Keratinocyte (primary cell): ENCODE measurements at regions not wholly inside any gene's neighbourhood (a gene's known extent, or its start where the extent isn't known, plus 50 kb on each side); places are given as distances from the start of the nearest gene placed in this dataset.

Experiments
- DNase-seq: peaks from one replicate; pipeline ENCODE4 v3.0.0-alpha.2; 2011; ENCODE audit warnings: low read depth, missing footprints, low spot score
- FAIRE-seq: peaks from 2 replicates; lab custom pipeline; 2011; peaks lifted over from hg19 to GRCh38; lab: Jason Lieb, UNC
- H2AFZ ChIP-seq: 2 replicates; pipeline ENCODE4 v1.6.0; 2012; ENCODE audit warnings: low read length, control low read depth, inconsistent platforms; ENCODE audit not compliant: control insufficient read depth
- H3K27ac ChIP-seq: 2 replicates; pipeline ENCODE4 v1.5.1; 2011; ENCODE audit warnings: low read length; ENCODE audit not compliant: control insufficient read depth, insufficient read depth
- H3K27me3 ChIP-seq: 3 replicates; pipeline ENCODE4 v1.6.0; 2011; ENCODE audit warnings: low read length; ENCODE audit not compliant: control insufficient read depth, insufficient read depth; ENCODE audit errors: extremely low read depth
- H3K36me3 ChIP-seq, 2 experiments: 2 replicates in 1 of 2; 3 replicates in 1 of 2; pipeline ENCODE4 v1.5.1; 2011; ENCODE audit warnings: low read length in 2 of 2, mild to moderate bottlenecking in 1 of 2; ENCODE audit not compliant: control insufficient read depth in 2 of 2, insufficient read depth in 2 of 2; ENCODE audit errors: extremely low read depth in 1 of 2
- H3K4me1 ChIP-seq: 3 replicates; pipeline ENCODE4 v1.5.1; 2011; ENCODE audit warnings: low read length; ENCODE audit not compliant: control insufficient read depth, insufficient read depth; ENCODE audit errors: extremely low read depth
- H3K4me2 ChIP-seq: 3 replicates; pipeline ENCODE4 v1.6.0; 2011; ENCODE audit warnings: low read depth, low read length; ENCODE audit not compliant: control insufficient read depth, insufficient read depth; ENCODE audit errors: extremely low read depth
- H3K4me3 ChIP-seq, 3 experiments: fragments of 200-600 bp in 1 of 3; sonication (generic) in 1 of 3; 2 replicates in 2 of 3; 3 replicates in 1 of 3; pipeline ENCODE4 v1.5.1; 2011 to 2016; ENCODE audit warnings: low read length in 3 of 3, mild to moderate bottlenecking in 3 of 3, control low read depth in 2 of 3, inconsistent platforms in 1 of 3, low read depth in 1 of 3, mixed read lengths in 1 of 3, mixed run types in 1 of 3, moderate library complexity in 1 of 3; ENCODE audit not compliant: control insufficient read depth in 2 of 3, insufficient read depth in 2 of 3; ENCODE audit errors: extremely low read depth in 1 of 3
- H3K79me2 ChIP-seq: 2 replicates; pipeline ENCODE4 v1.6.0; 2012; ENCODE audit warnings: low read length; ENCODE audit not compliant: control insufficient read depth, insufficient read depth
- H3K9ac ChIP-seq: 3 replicates; pipeline ENCODE4 v1.6.0; 2011; ENCODE audit warnings: low read length; ENCODE audit not compliant: control insufficient read depth, insufficient read depth; ENCODE audit errors: extremely low read depth
- H3K9me1 ChIP-seq: 3 replicates; pipeline ENCODE4 v1.6.0; 2011; ENCODE audit warnings: low read length; ENCODE audit not compliant: control insufficient read depth, insufficient read depth; ENCODE audit errors: extremely low read depth
- H3K9me3 ChIP-seq: 2 replicates; pipeline ENCODE4 v1.5.1; 2012; ENCODE audit warnings: low read depth, low read length; ENCODE audit not compliant: control insufficient read depth
- H4K20me1 ChIP-seq: 3 replicates; pipeline ENCODE4 v1.6.0; 2011; ENCODE audit warnings: low read length; ENCODE audit not compliant: control insufficient read depth, insufficient read depth; ENCODE audit errors: extremely low read depth
- CTCF ChIP-seq, 3 experiments: IDR thresholded peaks in 1 of 3; conservative IDR thresholded peaks in 1 of 3; optimal IDR thresholded peaks in 1 of 3; 2 replicates in 2 of 3; 3 replicates in 1 of 3; pipeline versions ENCODE3 to v1.5.1; 2011; ENCODE audit warnings: low read length in 3 of 3, mild to moderate bottlenecking in 3 of 3, moderate library complexity in 2 of 3, control low read depth in 1 of 3, inconsistent platforms in 1 of 3; ENCODE audit not compliant: insufficient read depth in 2 of 3; ENCODE audit errors: extremely low read depth in 1 of 3
- EZH2 ChIP-seq: IDR thresholded peaks from one replicate; pipeline ENCODE4 v1.6.1; 2012; ENCODE audit warnings: inconsistent platforms, mild to moderate bottlenecking, low read length, moderate library complexity
- dilution Hi-C: fragments of 300-500 bp; cut with MboI; formaldehyde crosslinking; loops from one replicate; pipeline ENCODE4 v1.7.0; 2020; ENCODE audit warnings: low sequenced_read_pairs; ENCODE audit not compliant: extremely low pct_ligation_motif_present

DNA sequence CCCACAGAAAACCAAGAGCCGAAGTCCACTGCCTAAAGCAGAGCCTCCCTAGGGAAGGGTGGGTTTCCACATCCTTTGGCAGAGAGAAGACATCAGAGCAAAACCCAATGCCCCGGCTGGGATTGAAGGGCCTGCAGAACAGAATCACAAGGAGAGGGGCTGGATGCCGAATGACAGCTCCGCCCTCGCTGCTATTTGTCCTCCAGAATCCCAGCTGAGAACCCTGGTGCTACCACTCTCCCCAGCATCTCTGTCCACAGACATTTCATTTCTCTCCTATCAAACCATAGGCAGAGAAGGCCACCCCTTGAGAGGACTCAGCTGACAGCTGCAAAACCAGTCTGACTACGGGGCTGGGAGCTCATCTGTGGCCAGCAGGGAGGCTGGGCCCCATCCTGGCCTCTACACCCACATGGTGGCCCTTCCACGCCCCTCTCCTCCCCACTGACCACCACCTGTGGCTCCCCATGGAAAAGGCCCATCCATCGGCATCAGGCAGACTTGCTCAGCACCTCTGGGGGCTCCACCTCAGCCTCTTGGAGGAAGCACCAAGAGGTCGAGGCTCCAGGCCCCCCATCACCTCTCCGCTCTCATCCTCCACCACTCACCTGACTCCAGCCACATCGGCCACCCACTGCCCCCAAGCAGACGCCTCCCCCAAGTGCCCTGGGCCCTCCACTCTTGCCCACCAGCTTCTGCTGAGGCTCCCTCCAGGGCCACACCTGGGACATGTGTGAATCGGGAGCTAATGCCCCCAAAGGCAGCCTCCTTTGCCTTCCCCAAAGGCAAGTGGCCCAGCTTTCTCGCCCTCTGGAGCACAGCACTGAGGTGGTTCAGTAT lies 288.5 kb downstream of the C16orf95 start:
- no peaks in the 10 kb centered on the region for H3K27me3 ChIP-seq
- FAIRE-seq (no peak), DNase-seq (no peak)
- H3K9me1 ChIP-seq = no peaks in the 10 kb centered on the region
- no peaks in the 10 kb centered on the region for H3K36me3 ChIP-seq
- no peak overlapping the region for H2AFZ ChIP-seq
- no peaks in the 10 kb centered on the region for H3K79me2 ChIP-seq
- dilution Hi-C loops = no loop called here
- no peaks in the 10 kb centered on the region for H3K4me1 ChIP-seq
- no peak overlapping the region for H3K9ac ChIP-seq
- H3K27ac ChIP-seq = no peak overlapping the region
- H3K4me2 ChIP-seq = no peak overlapping the region
- no peak overlapping the region for H3K4me3 ChIP-seq
- TF ChIP-seq EZH2 = no peak
- no peak for TF ChIP-seq CTCF (optimal IDR thresholded peaks at IDR 0.05 in 1 of 3, IDR thresholded peaks at IDR 0.05 in 1 of 3, conservative IDR thresholded peaks at IDR 0.05 in 1 of 3; ENCODE audit: extremely low read depth in 1 of 3, insufficient read depth in 2 of 3, low read length in 3 of 3)
- H4K20me1 ChIP-seq = no peaks in the 10 kb centered on the region
- no peaks in the 10 kb centered on the region for H3K9me3 ChIP-seq

- no peaks in the 10 kb centered on the region for H3K9me1 ChIP-seq
- no peak for DNase-seq
- H3K4me3 ChIP-seq = no peak overlapping the region
- no peak for TF ChIP-seq EZH2
- no peak overlapping the region for H3K4me2 ChIP-seq
- no peaks in the 10 kb centered on the region for H3K79me2 ChIP-seq
- H3K27ac ChIP-seq = no peak overlapping the region
- H3K9ac ChIP-seq = no peak overlapping the region
- H4K20me1 ChIP-seq = no peaks in the 10 kb centered on the region
- dilution Hi-C loops = no loop called here
- H3K36me3 ChIP-seq = no peaks in the 10 kb centered on the region
- no peaks in the 10 kb centered on the region for H3K27me3 ChIP-seq
- H2AFZ ChIP-seq = no peak overlapping the region
- FAIRE-seq = no peak
- H3K9me3 ChIP-seq = no peaks in the 10 kb centered on the region
- no peaks in the 10 kb centered on the region for H3K4me1 ChIP-seq
Measured at GRCh38 chr16:87032554-87032953, 284.6 kb downstream of the C16orf95 start.
